Tibial artery (tissue), 4 donors: ENCODE measurements at regions not wholly inside any gene's neighbourhood (a gene's known extent, or its start where the extent isn't known, plus 50 kb on each side); places are given as distances from the start of the nearest gene placed in this dataset.

Experiments
- DNase-seq, 2 donors: peaks; one replicate each; pipeline ENCODE4 v3.0.0-alpha.2; 2019
- H3K27ac ChIP-seq, 2 donors: fragments of 200-600 bp; sonication (generic) in 1 of 2; 1 replicate in 1 of 2; 2 replicates in 1 of 2; pipeline ENCODE4 v1.5.1; 2018 to 2019; ENCODE audit warnings: mild to moderate bottlenecking in 1 of 2
- H3K27me3 ChIP-seq, 2 donors: fragments of 200-600 bp; sonication (generic) in 1 of 2; one replicate each; pipeline versions ENCODE4 v1.5.1 to v1.6.0; 2016 to 2019
- H3K36me3 ChIP-seq, 3 donors: fragments of 200-600 bp; sonication (generic) in 2 of 3; one replicate each; pipeline ENCODE4 v1.5.1; 2016 to 2019; ENCODE audit warnings: mild to moderate bottlenecking in 2 of 3
- H3K4me1 ChIP-seq, 4 donors: fragments of 200-600 bp; sonication (generic) in 2 of 4; 1 replicate in 3 of 4; 2 replicates in 1 of 4; pipeline ENCODE4 v1.5.1; 2016 to 2019
- H3K4me3 ChIP-seq, 2 donors: fragments of 200-600 bp; sonication (generic) in 1 of 2; 1 replicate in 1 of 2; 2 replicates in 1 of 2; pipeline ENCODE4 v1.5.1; 2018 to 2019; ENCODE audit warnings: mild to moderate bottlenecking in 2 of 2
- H3K9me3 ChIP-seq, 3 donors: fragments of 200-600 bp; sonication (generic) in 1 of 3; one replicate each; pipeline ENCODE4 v1.5.1; 2016 to 2019
- CTCF ChIP-seq, 2 experiments: fragments of 200-600 bp in 1 of 2; fragments of 450-650 bp in 1 of 2; IDR thresholded peaks; one replicate each; pipeline ENCODE4 v1.5.1; 2017 to 2019; ENCODE audit warnings: antibody characterized with exemption in 2 of 2, mild to moderate bottlenecking in 1 of 2, moderate library complexity in 1 of 2
- intact Hi-C: fragments of 100-400 bp; cut with DNase I; formaldehyde crosslinking; loops from one replicate; pipeline ENCODE4 v1.15.0; 2023; ENCODE audit warnings: low total_unique reads

DNA sequence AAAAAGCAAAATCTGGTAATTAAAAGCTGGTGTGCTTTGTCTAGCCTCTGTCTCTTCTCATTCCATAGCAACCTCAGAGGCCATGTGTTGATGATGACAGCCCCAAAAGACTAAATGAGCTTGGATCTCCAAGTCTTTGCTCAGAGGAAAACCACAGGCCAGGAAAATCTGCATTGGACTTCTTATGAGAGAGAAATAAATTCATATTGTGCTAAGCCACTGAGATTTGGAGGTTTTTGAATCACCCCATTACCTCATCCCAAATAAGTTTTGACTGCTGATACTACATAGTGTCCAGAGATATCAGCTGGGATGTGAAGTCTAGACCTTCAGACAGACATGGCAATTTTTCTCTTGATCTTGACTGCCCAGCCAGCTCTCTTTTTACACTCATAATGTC lies 178.6 kb upstream of the DIPK2B start:
- Histone ChIP-seq H3K27ac (no peak overlapping the region), H3K4me3 (no peak overlapping the region), H3K9me3 (no peaks in the 10 kb centered on the region), H3K36me3 (no peaks in the 10 kb centered on the region), H3K4me1 (no peaks in the 10 kb centered on the region), H3K27me3 (no peaks in the 10 kb centered on the region)
- no peak for TF ChIP-seq CTCF (IDR thresholded peaks at IDR 0.05)
- intact Hi-C loops = no loop called here
- no peak for DNase-seq

DNA sequence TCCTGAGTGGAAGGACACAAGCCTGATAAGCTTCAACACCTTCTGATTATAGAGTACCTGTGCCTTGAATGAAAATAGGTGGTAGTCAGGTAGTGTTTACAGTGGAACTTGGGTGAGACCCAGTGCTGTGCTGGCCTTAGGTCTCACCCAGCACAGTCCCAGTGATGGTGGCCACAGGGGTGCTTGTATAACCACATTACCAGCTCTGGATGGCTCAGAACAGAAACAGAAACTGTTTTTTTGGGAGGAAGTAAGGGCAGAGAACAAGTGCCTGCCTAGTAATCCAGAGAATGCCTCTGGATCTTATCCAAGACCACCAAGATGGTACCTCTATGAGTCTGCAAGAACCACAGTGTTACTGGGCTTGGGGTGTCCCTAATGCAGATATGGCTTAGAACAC lies 171.5 kb upstream of the DIPK2B start:
- intact Hi-C loops = no loop called here
- no peaks in the 10 kb centered on the region for H3K27me3 ChIP-seq
- H3K27ac ChIP-seq = no peak overlapping the region
- no peak for TF ChIP-seq CTCF (IDR thresholded peaks at IDR 0.05)
- DNase-seq = no peak
- H3K36me3 ChIP-seq = no peaks in the 10 kb centered on the region
- H3K9me3 ChIP-seq = peaks cover 0 to 15% (median 13%) of the 10 kb centered on the region in 3 donors
- H3K4me3 ChIP-seq = no peak overlapping the region
- H3K4me1 ChIP-seq = no peaks in the 10 kb centered on the region

DNA sequence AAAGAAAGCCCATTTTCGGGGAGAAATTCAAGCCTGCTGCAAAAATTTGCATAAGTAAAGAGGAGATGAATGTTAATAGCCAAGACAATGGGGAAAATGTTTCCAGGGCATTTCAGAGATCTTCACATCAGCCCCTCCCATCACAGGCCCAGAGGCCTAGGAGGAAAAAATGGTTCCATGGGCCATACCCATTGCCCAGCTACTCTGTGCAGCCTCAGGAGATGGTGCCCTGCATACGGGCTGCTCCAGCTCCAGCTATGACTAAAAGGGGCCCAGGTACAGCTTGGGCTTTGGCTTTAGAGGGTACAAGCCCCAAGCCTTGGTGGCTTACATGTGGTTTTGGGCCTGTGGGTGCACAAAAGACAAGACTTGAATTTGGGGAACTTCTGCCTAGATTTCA lies 168.0 kb upstream of the DIPK2B start:
- Histone ChIP-seq H3K4me1 (no peaks in the 10 kb centered on the region), H3K9me3 (peaks cover 0 to 14% (median 13%) of the 10 kb centered on the region in 3 donors), H3K27ac (no peak overlapping the region), H3K27me3 (no peaks in the 10 kb centered on the region), H3K4me3 (no peak overlapping the region), H3K36me3 (no peaks in the 10 kb centered on the region)
- intact Hi-C loops = no loop called here
- no peak for TF ChIP-seq CTCF (IDR thresholded peaks at IDR 0.05)
- no peak for DNase-seq

- Histone ChIP-seq H3K9me3 (peaks cover 0 to 4% (median 2%) of the 10 kb centered on the region in 3 donors), H3K4me1 (peaks cover 0 to 3% (median 0%) of the 10 kb centered on the region in 4 donors), H3K27ac (no peak overlapping the region), H3K4me3 (no peak overlapping the region), H3K36me3 (no peaks in the 10 kb centered on the region), H3K27me3 (no peaks in the 10 kb centered on the region)
- intact Hi-C loops = no loop called here
- no peak for DNase-seq
- no peak for TF ChIP-seq CTCF (IDR thresholded peaks at IDR 0.05)
Measured at GRCh38 chrX:45363596-45363995, 162.9 kb upstream of the DIPK2B start.

DNA sequence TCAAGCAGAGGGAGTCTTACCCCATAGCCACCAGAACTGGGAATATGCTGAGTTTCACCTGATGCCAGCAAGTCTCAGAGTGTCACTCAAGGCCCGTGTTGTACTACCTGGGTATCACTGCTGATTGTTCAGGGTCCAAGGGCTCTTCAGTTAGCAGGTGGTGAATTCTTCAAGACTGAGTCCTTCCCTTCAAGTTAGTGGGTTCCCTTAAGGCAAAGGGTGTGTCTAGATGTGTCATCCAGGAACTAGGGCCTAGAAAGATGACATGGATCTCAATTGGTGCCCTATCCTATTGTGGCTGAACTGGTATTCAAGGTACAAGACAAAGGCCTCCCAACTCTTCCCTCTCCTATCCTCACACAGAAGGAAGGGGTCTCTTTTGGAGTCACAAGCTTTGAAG lies 159.9 kb upstream of the DIPK2B start:
- H3K27me3 ChIP-seq = no peaks in the 10 kb centered on the region
- peaks cover 0 to 6% (median 0%) of the 10 kb centered on the region in 3 donors for H3K9me3 ChIP-seq
- no peak overlapping the region for H3K27ac ChIP-seq
- H3K4me3 ChIP-seq = no peak overlapping the region
- TF ChIP-seq CTCF (IDR thresholded peaks at IDR 0.05) = no peak
- no peaks in the 10 kb centered on the region for H3K36me3 ChIP-seq
- peaks cover 0 to 3% (median 0%) of the 10 kb centered on the region in 4 donors for H3K4me1 ChIP-seq
- intact Hi-C loops = no loop called here
- DNase-seq = no peak

GRCh38 chrX:45358392-45358791 lies 157.7 kb upstream of the DIPK2B start:
- no peak overlapping the region for H3K4me3 ChIP-seq
- no peak for DNase-seq
- H3K4me1 ChIP-seq = peaks cover 0 to 1% (median 0%) of the 10 kb centered on the region in 4 donors
- intact Hi-C loops = no loop called here
- no peak for TF ChIP-seq CTCF (IDR thresholded peaks at IDR 0.05)
- no peaks in the 10 kb centered on the region for H3K27me3 ChIP-seq
- H3K27ac ChIP-seq = no peak overlapping the region
- H3K9me3 ChIP-seq = peaks cover 0 to 6% (median 0%) of the 10 kb centered on the region in 3 donors
- H3K36me3 ChIP-seq = no peaks in the 10 kb centered on the region
